HG02870 (cell line): ENCODE measurements at regions not wholly inside any gene's neighbourhood (a gene's known extent, or its start where the extent isn't known, plus 50 kb on each side); places are given as distances from the start of the nearest gene placed in this dataset.

Experiments
- ATAC-seq: cut with Tn5 transposase; IDR thresholded peaks from one replicate; pipeline ENCODE4 v1.9.1; 2021; ENCODE audit warnings: mild to moderate bottlenecking, moderate library complexity; ENCODE audit not compliant: unreplicated experiment

DNA sequence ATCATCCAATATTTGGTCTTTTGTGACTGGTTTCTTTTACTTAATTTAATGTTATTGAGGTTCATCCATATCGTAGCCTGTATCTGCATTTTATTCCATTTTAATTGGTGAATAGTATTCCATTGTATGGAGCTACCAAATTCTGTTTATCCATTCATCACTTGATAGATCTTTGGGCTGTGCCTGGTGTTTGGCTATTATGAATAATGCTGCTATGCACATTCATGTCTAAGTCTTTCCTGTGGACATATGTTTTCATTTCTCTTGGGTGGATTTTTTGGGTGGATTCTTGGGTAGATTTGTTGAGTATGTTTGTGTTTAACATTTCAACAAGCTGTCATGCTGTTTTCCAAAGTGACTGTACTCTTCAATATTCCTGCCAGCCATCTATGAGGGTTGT, 52.5 kb upstream of the NEDD4L start:
- ATAC-seq, result no peak

DNA sequence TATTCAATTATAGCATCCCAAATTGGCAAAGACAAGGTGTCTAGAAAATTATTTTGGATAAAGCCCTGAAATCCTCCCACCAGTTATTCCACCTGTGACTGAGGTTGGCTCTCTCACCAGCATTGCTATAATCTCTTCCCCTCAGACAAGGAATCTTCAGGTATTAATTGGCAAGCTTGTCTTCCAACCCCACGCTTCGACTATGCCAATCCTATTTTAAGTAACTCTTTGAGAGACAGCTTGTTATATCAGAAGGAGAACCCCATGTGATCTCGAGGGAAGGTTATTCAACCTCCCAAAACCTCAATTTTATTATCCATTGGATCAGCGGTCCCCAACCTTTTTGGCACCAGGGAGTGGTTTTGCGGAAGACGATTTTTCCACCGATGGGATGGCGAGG, 54.5 kb upstream of the NEDD4L start:
- no peak for ATAC-seq

DNA sequence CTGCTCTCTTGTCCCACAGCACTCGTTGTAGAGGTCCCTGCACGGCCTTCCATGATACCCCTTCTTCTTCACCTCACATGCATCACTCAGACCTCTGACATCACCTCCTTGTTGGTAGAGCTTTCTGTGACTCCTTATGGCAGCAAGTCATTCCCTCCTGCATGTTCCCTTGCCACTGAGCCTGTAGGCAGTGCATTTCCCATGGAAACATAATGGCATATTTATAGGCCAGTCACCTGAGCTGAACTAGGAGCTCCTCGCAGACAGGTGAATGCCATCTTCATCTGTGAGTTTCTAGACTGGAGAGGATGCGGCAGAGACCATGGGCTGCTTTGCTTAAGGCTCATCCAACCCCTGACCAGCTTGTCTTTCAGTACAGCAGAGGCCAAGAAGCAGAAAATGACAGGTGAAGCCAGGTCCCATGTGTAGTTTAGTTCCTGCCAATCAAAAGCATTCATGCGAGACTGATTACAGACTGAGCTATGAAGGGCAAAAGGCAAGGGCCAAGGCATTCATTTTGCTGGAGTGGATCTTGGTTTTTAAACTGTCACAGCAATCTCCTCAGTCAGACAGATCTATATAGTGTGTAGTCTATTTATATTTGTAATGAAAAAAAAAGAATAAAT, 59.4 kb upstream of the NEDD4L start:
- no peak for ATAC-seq

DNA sequence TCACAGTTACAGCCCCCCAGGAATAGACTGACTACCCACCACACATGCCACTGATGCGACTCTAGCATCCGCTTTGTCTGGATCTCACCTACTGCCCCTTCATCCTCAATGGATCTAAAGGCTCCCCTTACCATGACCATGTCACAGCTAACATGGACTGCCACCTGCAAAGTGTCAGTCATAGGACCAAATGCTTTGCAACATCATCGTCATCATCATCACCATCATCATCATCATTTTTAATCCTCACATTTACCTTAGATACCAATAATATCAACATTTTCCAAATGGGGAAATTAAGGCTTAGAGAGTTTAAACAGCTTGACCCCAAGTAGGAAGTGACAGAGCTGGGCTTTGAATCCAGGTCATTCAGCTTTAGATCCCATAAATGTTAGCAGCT, 60.1 kb upstream of the NEDD4L start:
- ATAC-seq, result no peak

DNA sequence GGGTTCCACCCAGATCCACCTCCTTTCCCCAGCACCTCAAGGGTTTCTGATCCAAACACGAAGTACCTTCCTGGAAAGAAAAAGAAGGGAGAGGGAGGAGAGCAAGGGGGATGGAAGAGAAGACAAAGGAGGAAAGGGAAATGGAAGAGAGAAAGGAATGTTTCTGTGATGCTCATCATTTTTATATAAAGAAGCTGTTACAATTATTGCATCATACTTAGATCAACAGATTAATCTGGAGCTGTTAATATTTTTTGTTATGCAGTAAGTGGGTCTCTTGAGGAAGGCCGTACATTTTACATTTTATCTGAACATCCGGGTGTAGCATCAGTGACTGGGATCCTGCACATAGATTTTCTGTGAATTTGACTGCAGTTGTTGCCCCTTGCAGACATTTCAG, 60.6 kb upstream of the NEDD4L start:
- ATAC-seq, result no peak

DNA sequence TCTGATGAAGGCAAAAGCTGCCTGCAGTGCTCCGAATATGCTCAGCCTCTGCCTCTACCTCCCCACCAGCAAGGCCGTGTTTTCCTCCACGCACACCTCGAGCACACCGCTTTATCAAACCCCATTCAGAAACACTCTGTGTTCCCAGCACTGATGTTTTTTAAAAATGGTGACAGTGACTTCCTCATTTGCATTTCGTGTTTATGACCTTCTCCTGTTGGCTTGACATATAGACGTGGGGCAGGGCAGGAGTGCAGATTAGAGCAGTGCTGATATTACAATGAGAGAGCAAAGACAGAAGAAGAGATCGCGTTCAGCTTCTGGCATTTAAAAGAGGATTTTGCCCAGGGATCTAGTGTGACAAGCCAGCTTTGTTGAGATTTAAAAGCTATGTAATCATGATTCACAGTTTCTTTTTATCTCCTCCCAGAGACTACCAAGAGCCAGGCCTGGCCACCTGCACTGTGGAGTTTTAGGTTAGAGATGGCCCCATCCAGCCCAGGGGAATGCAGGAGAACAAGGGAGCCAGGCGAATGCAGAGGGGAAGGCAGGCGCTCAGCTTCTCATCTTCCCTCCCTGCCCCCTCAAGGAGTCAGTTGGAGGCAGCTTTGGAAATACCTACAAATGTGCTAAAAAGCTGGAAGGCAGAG, 61.5 kb upstream of the NEDD4L start:
- no peak for ATAC-seq

DNA sequence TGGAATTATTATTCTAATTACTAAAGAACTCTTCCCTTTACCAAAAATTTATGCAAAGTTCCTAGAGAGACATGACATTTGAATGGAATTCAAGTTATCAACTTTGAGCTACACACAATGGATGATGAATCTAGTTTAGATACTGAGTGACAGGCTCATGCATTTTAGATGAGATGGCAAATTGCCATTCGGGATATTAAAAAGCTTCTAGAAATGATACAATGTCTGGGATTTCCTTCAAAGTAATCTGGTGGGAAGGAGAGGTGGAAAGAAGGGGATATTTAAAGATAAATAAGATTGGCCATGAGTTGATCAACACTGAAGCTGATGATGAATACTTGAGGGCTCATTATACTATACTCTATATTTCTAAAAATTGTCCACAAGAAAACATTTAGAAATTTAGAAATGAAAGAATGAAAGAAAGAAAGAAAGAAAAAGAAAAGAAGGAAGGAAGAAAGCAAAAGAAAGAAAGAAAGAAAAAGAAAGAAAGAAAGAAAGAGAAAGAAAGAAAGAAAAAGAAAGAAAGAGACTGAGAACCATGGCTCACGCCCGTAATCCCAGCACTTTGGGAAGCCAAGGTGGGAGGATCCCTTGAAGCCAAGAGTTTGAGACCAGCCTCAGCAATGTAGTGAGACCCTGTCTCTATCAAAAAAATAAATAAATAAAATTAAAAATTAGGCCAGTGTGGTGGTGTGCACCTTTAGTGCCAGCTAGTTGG, 62.6 kb upstream of the NEDD4L start:
- no peak for ATAC-seq

DNA sequence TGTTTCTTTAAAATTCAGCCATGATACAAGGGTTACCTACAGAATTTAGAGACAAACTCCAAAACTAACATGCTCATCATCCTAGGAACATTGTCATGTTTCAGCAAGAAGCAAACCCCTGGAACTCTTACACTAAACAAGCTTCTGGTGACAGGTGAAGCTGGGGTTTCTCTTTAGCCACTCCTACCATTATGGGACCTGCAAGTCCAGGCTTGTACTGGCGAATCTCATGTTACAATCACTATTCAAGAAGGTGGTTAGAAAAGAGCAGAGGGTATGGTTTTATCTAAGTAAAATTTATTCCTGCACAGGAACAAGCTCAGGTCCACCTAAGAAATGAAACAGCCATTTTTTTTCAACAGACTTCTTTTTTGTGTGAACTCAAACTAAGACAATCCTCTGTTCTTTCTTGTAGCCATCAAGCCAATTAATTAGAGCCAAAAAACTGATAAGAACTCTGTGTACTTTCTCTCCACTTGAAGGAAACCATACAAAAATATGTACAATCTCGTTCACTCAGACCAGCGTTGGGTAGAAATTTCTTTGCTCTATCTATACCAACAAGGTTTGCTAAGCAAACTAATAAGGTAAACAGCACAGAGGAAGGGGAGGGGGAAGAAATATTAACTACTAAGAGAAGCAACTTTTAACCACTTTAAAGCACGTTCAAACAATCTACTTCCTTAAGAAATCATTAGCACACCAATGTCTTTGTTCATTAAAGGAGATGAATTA, 63.3 kb upstream of the NEDD4L start:
- ATAC-seq, result no peak

DNA sequence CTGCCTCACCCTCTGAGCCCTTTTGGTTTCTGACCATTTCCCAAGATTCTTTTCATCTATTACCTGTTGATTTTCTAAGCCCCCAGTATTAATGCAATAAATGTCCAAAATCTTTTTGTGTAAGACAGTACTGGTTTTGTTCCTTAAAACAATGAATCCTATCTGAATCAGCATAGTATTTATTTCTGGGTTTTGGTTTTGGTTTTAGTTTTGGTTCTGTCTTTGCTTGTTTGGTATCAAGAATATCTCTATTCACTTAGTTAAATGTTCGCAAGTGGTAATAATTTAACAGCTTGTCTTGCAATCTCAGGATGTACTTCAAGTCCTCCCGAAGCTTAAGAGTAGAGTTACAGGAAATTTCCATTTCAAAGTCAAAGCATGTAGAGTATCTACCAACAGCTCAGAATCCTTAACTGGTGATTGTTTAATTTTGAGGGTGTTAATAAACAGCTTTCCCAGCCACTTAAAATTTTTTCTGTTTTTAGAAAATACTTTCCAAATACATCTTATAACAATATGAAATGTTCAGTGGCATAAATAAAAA, 67.7 kb upstream of the NEDD4L start:
- ATAC-seq, result no peak

DNA sequence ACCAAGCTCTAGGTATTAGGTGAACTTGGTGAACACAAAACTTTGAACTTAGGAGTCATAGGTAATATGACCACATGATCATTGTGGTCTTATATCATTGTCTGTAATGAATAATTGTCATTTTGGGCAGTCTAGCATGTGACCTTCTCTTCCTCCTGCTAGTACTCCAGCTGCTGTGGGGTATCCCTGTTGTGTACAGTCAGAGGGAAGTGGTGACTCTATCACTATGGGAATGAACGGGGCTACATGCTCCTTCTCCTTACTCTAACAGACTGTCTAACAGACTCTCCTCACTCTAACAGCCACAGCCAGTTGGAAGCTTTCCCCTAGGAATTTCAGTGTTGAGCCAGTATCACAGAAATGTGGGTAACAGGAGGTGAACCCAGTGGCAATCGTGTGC, 68.2 kb upstream of the NEDD4L start:
- ATAC-seq, result no peak

DNA sequence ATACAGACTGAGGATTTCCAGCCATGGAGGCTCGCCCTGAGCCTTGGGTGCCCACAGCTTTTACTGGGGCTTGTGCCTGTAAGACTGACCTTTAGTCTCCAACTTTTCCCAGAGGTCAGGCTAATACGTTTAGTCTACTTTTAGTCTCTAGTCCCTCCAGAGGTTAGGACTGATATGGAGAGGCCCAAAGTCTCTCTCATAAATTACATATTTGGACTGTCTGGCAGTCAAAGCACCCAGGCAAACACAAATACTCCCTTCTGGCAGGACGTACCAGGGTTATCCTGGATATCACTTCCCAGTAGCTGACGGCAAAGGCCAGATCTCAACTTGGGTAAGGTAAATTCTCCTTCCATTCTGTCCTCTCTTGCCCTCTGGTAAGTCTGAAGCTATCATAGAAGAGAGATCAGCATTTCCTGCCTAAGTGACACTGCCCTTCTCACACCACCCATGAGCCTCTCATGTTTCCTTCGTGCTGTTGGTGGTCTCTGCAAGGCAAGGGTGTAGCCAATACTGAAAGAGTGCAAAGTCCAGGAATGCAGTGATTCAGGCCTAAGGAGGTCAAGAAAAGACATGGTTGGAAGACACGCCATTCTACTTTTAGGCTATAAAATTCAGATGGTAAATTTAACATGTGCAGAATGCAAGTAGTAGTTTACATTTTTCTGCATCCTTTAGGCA, 69.3 kb upstream of the NEDD4L start:
- ATAC-seq, result no peak

DNA sequence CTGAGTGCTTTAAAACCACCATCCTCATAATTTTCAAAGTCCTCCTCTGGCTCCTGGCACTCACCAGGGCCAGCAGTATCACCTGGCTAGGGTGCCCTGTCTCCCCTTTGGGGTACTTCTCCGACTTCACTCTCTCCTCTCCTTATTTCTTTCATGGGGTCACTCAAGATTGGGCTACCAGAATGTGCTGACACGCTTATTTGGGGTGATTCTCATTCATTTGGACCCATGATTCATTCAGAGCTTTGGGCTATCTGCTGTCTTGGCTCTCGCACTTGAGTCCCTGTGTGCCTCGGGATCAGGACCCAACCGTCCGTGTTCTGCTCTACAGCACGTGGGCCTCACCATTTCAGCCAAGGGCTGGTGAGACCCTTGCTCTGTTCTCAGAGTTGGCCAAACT, 70.1 kb upstream of the NEDD4L start:
- ATAC-seq, result no peak

DNA sequence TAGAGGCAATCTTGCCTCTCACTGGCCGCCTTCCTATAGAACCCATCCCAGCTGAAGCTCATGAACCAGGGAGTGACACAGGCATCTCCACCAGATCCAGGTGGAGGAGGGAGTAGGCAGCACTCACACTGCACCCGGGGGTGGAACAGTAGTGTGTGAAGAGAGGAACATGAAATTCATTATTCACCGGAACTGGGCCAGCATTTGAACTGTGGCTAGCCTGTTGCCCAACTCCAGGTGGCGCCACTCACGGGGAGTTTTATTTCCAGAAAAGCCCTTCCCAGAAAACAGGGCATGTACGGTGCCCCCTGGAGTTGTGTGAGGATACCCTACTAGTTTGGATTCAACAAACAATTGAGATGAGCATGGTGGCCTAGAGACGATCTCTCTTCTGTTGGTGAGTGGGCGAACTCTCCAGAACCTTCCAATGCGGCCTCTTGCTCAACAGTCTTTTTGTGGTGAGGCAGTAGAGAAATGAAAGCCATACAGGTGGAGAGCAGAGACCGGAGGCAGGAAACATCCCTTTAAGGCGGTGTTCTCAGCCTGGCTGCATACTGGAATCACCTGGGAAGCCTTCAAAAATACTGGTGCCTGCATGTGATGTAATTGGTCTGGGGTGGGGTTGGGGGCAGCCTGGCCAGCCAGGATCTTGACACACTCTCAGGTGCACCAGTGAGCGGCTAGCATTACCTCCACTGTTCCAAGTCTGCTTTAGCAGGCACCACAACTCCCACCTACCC, 73.5 kb upstream of the NEDD4L start:
- ATAC-seq, result no peak

DNA sequence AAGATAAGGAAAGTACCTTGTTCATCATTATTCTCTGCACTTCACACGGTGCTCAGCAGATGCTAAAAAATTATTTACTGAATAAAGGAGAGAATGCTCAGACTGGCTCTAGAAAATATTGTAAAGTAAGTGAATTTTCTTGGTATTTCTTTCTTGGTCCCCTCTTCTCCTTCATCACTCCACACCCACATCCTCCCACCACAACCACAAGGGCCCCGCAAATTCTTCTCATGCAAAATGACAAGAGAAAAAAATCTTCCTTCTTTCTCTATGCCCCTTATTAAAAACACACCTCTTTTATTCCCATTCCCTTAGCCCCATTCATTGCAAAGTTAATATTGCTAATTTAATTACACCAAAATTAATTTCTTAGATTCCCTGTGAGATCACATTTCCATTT, 74.2 kb upstream of the NEDD4L start:
- ATAC-seq, result no peak

DNA sequence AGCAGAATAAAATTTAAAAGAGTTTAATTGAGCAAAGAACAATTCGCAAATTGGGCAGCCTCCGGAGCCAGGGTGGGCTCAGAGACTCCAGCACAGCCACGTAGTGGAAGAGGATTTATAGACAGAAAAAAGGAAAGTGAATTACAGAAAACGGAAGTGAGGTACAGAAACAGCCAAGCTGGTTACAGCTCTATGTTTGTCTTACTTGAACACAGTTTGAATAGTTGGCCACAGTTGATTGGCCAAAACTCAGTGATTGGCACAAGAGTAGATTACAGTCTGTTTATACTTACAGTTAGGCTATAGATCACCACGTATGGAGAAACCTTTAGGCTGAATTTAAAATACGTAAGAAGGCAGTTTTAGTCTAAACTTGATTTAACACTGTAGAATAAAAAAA, 78.8 kb upstream of the NEDD4L start:
- no peak for ATAC-seq

DNA sequence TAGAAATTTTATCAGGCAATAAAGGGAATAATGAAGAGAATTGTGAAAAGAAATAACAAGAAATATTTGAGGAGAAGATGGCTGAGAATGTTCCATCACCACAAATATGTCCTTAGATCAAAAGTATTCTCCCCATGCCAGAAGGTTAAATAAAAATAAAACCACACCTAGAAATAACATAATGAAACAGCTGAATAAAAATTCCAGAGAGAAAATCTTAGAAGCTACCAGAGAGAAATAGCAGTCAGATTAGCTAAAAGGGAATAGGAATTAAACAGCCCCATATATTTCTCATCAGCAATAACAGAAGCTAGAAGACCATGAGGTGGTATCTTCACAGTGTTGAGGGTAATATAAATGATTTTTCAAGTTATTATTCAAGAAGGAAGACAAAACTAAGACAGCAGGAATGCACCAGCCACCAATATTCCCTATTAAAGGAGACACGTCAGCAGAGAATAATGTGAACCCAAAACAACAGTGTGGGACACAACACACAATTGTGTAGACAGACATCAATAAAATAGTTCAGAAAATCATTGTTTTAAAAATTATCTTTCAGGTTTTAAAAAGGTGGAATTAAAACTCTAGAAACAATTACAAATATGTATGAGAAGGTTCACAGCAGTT, 82.0 kb upstream of the NEDD4L start:
- ATAC-seq, result no peak

DNA sequence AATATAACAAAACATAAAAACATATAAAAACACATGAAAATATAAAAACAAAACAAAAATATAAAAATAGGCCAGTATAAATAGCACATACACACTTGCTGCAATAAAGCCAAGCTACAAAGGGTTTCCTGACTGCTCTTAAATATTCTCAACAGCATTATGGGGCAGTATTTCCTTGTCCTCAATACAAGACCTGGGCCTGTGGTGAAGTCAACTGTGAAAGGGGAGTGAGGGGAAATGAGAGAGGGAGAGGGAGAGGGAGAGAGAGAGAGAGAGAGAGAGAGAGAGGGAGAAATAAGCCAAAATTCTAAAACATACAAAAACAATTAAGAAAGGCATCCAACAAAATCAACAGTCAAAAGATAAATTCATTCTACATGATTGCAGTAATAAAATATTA, 82.6 kb upstream of the NEDD4L start:
- no peak for ATAC-seq

DNA sequence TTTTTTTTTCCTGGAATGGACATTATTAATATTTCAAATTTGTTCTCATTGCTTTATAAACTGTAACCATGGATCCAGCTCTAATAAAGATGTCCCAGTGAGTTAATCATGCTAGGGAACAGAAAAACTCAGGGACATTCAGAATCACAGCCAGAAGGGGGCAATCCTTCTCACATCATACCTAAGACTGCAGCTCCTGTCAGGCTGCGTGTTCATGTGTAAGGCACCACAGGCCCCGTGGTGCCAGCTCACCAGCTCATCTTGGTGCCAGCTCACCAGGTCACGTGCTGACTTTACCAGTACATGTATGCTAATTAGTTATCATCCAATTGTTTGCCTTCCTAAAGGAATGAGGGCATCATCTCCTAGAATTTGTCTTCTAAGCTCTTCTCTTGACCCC, 84.7 kb upstream of the NEDD4L start:
- no peak for ATAC-seq

DNA sequence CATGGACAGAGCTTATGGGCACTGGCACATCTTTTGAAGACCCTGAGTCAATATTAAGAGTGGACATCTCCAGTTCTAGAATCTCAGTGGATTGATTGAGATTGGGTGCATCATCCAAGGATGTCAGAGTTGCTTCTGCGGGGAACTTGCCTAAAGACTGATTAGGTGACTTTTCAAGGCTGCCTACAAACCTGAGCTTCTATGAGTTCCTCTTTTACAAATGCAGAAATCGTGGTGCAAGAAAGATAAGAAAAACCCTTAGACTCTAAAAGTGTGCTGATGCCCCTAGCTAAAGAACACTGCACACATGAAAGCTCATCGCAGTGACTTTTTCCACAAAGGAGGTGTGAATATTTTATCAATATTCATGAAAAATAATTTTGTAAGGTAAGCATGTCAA, 86.8 kb upstream of the NEDD4L start:
- no peak for ATAC-seq

DNA sequence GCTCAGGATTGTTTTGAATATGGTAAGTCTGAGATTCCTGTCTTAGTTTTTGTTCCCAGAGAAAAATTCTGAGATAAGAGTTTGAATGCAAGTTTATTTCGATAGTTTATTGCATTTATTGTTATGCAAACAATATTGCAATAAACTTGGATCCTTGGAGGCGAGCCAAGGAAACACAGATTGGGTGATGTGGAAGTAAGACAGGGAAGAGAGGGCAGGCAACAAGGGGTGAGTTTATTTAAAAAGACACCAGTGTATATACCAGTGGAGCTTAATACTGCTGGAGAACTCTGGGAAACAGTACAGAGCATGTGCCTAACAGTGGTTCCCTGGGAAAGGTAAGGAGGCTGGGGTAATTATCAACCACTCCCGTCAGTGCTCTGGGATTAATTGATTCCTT, 87.5 kb upstream of the NEDD4L start:
- no peak for ATAC-seq
